ENCODE measurements at regions not wholly inside any gene's neighbourhood (a gene's known extent, or its start where the extent isn't known, plus 50 kb on each side); places are given as distances from the start of the nearest gene placed in this dataset.

DNA sequence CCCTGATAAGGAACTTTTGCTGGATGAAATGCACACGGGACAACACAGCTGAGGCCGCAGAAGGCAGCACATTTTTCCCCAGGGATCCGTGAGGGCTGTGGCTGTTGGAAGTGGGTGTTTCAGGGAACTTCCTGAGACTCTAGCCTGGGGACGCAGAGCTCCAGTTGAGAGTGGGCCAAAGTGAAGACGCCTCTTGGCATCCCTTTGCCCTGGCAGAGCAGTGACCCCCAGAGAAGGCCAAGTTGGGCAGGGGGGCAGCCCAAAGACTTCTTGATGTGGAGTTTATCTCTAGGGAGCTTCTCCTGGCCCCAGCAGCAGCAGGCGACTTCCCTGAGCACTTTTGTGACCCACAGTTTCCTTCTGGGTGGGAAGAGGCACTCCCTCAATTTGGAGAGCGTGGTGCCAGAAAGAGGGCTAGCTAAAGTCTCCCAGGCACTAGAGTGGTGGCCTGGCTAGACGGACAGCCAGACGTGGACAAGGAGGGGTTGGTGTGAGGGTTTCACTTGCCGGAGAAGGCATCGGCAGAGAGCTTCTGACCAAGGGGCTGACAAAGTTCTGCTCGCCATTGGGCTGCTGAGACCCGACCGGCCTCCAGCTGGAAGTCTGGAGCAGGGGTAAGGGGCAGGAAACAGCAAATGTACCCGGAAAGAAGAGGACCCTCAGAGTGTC lies 108.8 kb downstream of the ACKR3 start:
- intact Hi-C loops (cut with DNase I) = no loop called here

DNA sequence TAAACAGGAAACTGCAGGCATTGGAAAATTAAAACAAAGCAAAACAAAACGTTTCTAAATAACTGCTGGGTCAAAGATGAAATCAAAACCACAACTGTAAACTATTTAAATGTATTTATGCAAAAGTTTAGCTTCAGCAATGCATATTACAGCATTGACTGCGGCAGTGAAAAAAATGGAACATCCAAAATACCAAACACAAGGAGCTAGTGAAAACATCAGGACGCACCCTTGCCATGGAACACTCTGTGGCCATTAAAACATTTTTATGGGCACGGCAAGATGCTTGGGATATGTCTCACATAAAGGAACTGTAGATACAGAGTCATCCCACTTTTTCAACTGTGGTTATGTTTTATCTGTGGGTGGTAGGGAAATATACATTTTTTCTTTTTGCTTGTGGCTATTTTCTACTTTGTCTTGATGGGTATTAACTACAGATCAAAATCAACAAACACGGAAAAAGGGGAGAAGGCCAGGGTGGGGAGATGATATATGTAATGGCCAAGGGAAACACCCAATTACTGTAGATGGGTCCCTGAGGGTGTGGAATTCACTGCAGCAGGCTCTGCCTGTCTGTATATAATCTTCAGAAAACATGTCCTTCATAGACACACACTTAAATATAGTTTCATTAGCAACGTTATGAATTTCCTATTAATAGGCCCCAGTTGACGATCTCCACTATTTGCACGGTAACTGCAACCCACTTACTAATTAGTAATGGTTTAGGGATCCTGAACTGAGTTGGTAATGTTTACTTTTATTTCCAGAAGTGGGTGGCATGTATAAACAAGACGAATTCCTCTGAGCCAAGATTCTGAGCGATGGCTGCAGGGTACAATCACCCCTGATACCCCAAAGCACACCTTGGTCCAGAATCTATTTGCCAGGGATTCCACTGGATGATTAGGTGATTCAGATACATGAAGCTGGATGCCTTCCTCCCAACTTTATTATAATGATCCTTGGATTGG lies 110.5 kb downstream of the ACKR3 start:
- DNase-seq (no peak), ATAC-seq (no peak)
- Histone ChIP-seq H3K27me3 (no peaks in the 10 kb centered on the region), H3K27ac (no peak overlapping the region), H3K4me3 (no peak overlapping the region), H3K36me3 (no peaks in the 10 kb centered on the region), H3K9me3 (no peaks in the 10 kb centered on the region), H3K4me1 (no peaks in the 10 kb centered on the region)
- TF ChIP-seq, protein P1, sequence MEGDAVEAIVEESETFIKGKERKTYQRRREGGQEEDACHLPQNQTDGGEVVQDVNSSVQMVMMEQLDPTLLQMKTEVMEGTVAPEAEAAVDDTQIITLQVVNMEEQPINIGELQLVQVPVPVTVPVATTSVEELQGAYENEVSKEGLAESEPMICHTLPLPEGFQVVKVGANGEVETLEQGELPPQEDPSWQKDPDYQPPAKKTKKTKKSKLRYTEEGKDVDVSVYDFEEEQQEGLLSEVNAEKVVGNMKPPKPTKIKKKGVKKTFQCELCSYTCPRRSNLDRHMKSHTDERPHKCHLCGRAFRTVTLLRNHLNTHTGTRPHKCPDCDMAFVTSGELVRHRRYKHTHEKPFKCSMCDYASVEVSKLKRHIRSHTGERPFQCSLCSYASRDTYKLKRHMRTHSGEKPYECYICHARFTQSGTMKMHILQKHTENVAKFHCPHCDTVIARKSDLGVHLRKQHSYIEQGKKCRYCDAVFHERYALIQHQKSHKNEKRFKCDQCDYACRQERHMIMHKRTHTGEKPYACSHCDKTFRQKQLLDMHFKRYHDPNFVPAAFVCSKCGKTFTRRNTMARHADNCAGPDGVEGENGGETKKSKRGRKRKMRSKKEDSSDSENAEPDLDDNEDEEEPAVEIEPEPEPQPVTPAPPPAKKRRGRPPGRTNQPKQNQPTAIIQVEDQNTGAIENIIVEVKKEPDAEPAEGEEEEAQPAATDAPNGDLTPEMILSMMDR (IDR thresholded peaks at IDR 0.05) = no peak
- intact Hi-C loops (cut with DNase I) = no loop called here

More for the DNA sequence above, 108.8 kb downstream of the ACKR3 start:
- DNase-seq = no peak
- TF ChIP-seq, protein P1 (IDR thresholded peaks at IDR 0.05) = no peak
- H3K4me1 ChIP-seq = no peaks in the 10 kb centered on the region
- no peaks in the 10 kb centered on the region for H3K36me3 ChIP-seq
- H3K4me3 ChIP-seq = no peak overlapping the region
- no peak for ATAC-seq
- no peaks in the 10 kb centered on the region for H3K27me3 ChIP-seq
- no peak overlapping the region for H3K27ac ChIP-seq
- H3K9me3 ChIP-seq = no peaks in the 10 kb centered on the region

GRCh38 chr2:236682651-236683422 lies 113.2 kb downstream of the ACKR3 start:
- TF ChIP-seq, protein P1 (IDR thresholded peaks at IDR 0.05) = no peak
- H3K36me3 ChIP-seq = no peaks in the 10 kb centered on the region
- H3K27me3 ChIP-seq = no peaks in the 10 kb centered on the region
- H3K4me1 ChIP-seq = no peaks in the 10 kb centered on the region
- H3K9me3 ChIP-seq = no peaks in the 10 kb centered on the region
- no peak overlapping the region for H3K4me3 ChIP-seq
- H3K27ac ChIP-seq = no peak overlapping the region
- ATAC-seq (no peak), DNase-seq (no peak)
- intact Hi-C loops (cut with DNase I) = no loop called here

- ATAC-seq (no peak), DNase-seq (no peak)
- H3K27ac ChIP-seq = no peak overlapping the region
- H3K4me1 ChIP-seq = no peaks in the 10 kb centered on the region
- intact Hi-C loops (cut with DNase I) = no loop called here
- peaks cover 0 to 10% of the 10 kb centered on the region in 2 donors for H3K27me3 ChIP-seq
- H3K9me3 ChIP-seq = no peaks in the 10 kb centered on the region
- TF ChIP-seq, protein P1 (IDR thresholded peaks at IDR 0.05) = no peak
- H3K36me3 ChIP-seq = no peaks in the 10 kb centered on the region
- H3K4me3 ChIP-seq = no peak overlapping the region
These were observed 115.1 kb downstream of the ACKR3 start for GRCh38 chr2:236684504-236685256.

Data from left lung (tissue), 4 donors.